ENCODE measurements at regions not wholly inside any gene's neighbourhood (a gene's known extent, or its start where the extent isn't known, plus 50 kb on each side); places are given as distances from the start of the nearest gene placed in this dataset.

DNA sequence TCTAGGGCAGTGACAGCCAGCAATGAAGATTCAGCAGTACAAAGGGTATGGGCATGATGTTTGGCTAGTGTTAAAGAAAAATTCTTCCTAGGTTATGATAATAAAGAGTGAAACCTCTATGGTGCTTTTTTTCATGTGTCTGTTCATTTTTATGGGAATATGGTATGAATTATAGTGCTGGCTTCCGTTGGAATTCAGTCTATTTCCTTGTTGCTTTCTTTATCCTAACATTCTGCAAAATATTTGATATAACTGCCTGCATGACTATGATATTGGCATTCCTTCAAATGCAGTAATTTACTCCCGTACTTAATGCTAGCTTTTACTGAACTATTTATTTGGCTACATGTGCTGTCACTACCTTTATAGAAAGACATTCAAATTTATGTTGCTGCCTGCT, 57.6 kb upstream of the ATP11B start:
- Histone ChIP-seq H3K27me3 (replicated peaks; ENCODE audit: insufficient read depth) (no peaks in the 10 kb centered on the region), H3K4me1 (replicated peaks) (no peaks in the 10 kb centered on the region), H3K9me3 (no peaks in the 10 kb centered on the region), H3K4me3 (no peak overlapping the region), H3K27ac (no peak overlapping the region), H3K36me3 (no peaks in the 10 kb centered on the region)
- intact Hi-C loops (cut with DNase I) = no loop called here
- TF ChIP-seq POLR2A (IDR thresholded peaks at IDR 0.05) (no peak), POLR2AphosphoS5 (IDR thresholded peaks at IDR 0.05) (no peak)
- TF ChIP-seq, protein P1, sequence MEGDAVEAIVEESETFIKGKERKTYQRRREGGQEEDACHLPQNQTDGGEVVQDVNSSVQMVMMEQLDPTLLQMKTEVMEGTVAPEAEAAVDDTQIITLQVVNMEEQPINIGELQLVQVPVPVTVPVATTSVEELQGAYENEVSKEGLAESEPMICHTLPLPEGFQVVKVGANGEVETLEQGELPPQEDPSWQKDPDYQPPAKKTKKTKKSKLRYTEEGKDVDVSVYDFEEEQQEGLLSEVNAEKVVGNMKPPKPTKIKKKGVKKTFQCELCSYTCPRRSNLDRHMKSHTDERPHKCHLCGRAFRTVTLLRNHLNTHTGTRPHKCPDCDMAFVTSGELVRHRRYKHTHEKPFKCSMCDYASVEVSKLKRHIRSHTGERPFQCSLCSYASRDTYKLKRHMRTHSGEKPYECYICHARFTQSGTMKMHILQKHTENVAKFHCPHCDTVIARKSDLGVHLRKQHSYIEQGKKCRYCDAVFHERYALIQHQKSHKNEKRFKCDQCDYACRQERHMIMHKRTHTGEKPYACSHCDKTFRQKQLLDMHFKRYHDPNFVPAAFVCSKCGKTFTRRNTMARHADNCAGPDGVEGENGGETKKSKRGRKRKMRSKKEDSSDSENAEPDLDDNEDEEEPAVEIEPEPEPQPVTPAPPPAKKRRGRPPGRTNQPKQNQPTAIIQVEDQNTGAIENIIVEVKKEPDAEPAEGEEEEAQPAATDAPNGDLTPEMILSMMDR (IDR thresholded peaks at IDR 0.05) = no peak
- 13% methylated on average over 2 of the region's 2 CpGs for WGBS
- DNase-seq (ENCODE audit: low spot score) = no peak

DNA sequence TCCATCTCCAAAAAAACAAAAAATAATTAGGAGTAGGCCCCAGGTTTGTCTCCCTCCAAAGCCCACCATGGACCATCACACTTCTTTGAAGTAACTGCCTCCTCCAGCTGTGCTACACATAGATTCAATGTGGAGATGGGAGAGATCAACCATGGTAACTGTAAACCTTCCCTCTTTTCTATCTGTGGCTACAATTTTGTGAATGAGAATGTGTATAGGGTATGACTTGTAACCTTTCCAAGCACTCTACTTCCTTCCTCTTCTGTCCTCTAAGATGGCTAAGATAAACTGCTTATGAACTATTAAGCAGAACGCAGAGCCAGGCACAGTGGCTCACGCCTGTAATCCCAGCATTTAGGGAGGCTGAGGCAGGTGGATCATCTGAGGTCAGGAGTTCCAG, 55.5 kb upstream of the ATP11B start:
- 88% methylated on average over 2 of the region's 2 CpGs for WGBS
- Histone ChIP-seq H3K4me1 (replicated peaks) (no peaks in the 10 kb centered on the region), H3K4me3 (no peak overlapping the region), H3K9me3 (no peaks in the 10 kb centered on the region), H3K27ac (no peak overlapping the region), H3K27me3 (replicated peaks; ENCODE audit: insufficient read depth) (no peaks in the 10 kb centered on the region), H3K36me3 (no peaks in the 10 kb centered on the region)
- DNase-seq (ENCODE audit: low spot score) = no peak
- intact Hi-C loops (cut with DNase I) = no loop called here
- TF ChIP-seq, protein P1 (IDR thresholded peaks at IDR 0.05) = no peak
- TF ChIP-seq POLR2AphosphoS5 (IDR thresholded peaks at IDR 0.05) (no peak), POLR2A (IDR thresholded peaks at IDR 0.05) (no peak)

DNA sequence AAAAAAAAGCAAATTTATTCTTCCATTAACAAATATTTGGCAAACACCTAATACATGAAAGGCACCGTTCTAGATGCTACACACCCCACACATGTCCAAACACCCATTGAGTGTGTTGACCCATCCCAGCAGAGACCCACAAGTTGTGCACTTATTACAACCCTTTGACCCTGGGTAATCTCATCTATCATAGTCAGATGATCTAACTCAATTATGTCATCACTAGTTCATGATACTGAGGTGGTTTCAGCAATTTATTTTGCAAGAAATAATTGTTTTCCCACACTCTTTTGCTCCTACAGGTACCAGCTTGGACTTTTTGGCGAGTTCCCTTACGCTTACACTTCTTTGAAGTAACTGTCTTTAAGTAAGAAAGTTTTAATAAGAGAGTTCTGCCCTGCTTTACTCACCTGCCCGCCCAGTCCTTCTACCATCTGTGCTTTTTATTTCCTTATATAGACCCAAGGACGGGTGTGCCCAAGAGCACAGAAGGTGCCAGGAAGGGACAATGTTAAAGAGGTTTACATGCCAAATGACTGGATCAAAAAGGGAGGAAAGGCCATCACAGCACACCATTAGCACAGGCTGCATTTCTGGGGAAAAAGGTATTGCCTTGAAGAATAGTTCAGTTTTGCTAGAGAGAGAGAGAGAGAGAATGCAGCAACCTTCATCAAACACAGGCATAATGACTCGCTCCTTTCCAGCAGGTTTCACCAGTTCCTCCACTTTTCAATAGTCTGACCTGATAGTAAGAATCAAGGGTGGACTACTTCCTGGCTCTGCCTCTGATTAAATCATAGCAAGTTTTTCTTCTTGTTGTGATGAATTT, 54.5 kb upstream of the ATP11B start:
- no peaks in the 10 kb centered on the region for H3K27me3 ChIP-seq (replicated peaks; ENCODE audit: insufficient read depth)
- TF ChIP-seq POLR2AphosphoS5 (IDR thresholded peaks at IDR 0.05) (peak; percentile 56), POLR2A (IDR thresholded peaks at IDR 0.05) (no peak)
- TF ChIP-seq, protein P1 (IDR thresholded peaks at IDR 0.05) = no peak
- intact Hi-C loops (cut with DNase I) = no loop called here
- 56% methylated on average over 6 of the region's 6 CpGs for WGBS
- H3K4me3 ChIP-seq = no peak overlapping the region
- peak; percentile 60 for DNase-seq (ENCODE audit: low spot score)
- H3K4me1 ChIP-seq (replicated peaks) = no peaks in the 10 kb centered on the region
- no peaks in the 10 kb centered on the region for H3K9me3 ChIP-seq
- peak overlapping the region in 1 of 2 donors; percentile 42 for H3K27ac ChIP-seq
- H3K36me3 ChIP-seq = no peaks in the 10 kb centered on the region

DNA sequence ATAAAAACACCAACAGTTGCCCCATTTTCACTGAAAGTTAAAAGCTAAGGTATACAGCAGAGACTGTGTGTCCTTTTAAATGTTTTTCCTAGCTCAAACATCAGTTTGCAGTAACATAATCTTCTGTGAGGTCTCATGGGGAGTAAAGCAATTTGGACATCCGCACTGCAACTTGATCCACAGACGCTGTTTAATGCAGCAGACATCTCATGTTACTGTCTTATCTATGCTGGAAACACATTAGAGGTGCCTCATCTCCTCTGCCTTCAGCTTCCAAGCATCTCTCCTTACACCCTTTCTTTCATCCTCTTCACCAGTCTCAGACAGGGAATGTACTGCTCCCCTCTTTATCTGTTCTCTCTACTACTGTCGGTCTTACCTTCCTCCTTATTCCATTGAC, 53.7 kb upstream of the ATP11B start:
- intact Hi-C loops (cut with DNase I) = no loop called here
- no peak for DNase-seq (ENCODE audit: low spot score)
- no peaks in the 10 kb centered on the region for H3K4me1 ChIP-seq (replicated peaks)
- H3K9me3 ChIP-seq = no peaks in the 10 kb centered on the region
- H3K27me3 ChIP-seq (replicated peaks; ENCODE audit: insufficient read depth) = no peaks in the 10 kb centered on the region
- peak overlapping the region in 1 of 2 donors; percentile 42 for H3K27ac ChIP-seq
- H3K4me3 ChIP-seq = no peak overlapping the region
- H3K36me3 ChIP-seq = no peaks in the 10 kb centered on the region
- TF ChIP-seq, protein P1 (IDR thresholded peaks at IDR 0.05) = no peak
- no peak for TF ChIP-seq POLR2A (IDR thresholded peaks at IDR 0.05)
- no peak for TF ChIP-seq POLR2AphosphoS5 (IDR thresholded peaks at IDR 0.05)
- 31% methylated on average over 3 of the region's 3 CpGs for WGBS

DNA sequence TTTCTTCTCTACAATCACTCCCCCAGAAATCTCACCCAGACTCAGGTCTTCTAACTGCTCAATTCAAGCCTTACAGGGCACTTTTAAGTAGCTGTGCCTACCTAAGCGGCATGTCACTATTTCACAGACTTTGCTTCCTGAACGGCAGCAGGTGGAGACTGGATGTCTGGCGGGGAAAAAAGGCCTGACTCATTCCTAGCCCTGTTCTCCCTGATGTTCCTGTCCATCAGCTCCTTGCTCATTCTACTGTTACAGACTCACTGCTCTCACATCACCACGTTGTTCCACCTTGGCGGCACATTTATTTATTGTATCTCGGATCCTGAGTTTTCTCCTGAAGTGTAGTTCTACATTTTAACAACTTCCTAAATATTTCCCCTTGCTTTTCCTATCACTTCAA, 52.6 kb upstream of the ATP11B start:
- H3K27ac ChIP-seq = no peak overlapping the region
- H3K9me3 ChIP-seq = no peaks in the 10 kb centered on the region
- no peak overlapping the region for H3K4me3 ChIP-seq
- no peaks in the 10 kb centered on the region for H3K4me1 ChIP-seq (replicated peaks)
- no peak for TF ChIP-seq POLR2AphosphoS5 (IDR thresholded peaks at IDR 0.05)
- TF ChIP-seq, protein P1 (IDR thresholded peaks at IDR 0.05) = no peak
- TF ChIP-seq POLR2A (IDR thresholded peaks at IDR 0.05) = no peak
- no peaks in the 10 kb centered on the region for H3K36me3 ChIP-seq
- no peaks in the 10 kb centered on the region for H3K27me3 ChIP-seq (replicated peaks; ENCODE audit: insufficient read depth)
- 45% methylated on average over 6 of the region's 6 CpGs for WGBS
- no peak for DNase-seq (ENCODE audit: low spot score)
- intact Hi-C loops (cut with DNase I) = no loop called here

All from prostate gland (tissue), 2 donors.